Endothelial cell of umbilical vein (primary cell): ENCODE measurements at regions not wholly inside any gene's neighbourhood (a gene's known extent, or its start where the extent isn't known, plus 50 kb on each side); places are given as distances from the start of the nearest gene placed in this dataset.

Experiments
- CTCF ChIP-seq, 2 donors: IDR thresholded peaks; 1 replicate in 1 of 2; 2 replicates in 1 of 2; pipeline ENCODE4 v1.5.1; 2011; ENCODE audit warnings: low read length in 2 of 2, mild to moderate bottlenecking in 2 of 2, moderate library complexity in 2 of 2, control low read depth in 1 of 2, inconsistent platforms in 1 of 2, low read depth in 1 of 2; ENCODE audit not compliant: insufficient read depth in 1 of 2; ENCODE audit errors: extremely low read depth in 1 of 2
- EZH2 ChIP-seq: IDR thresholded peaks from 2 replicates; pipeline ENCODE4 v1.6.1; 2012; ENCODE audit warnings: borderline replicate concordance, low read depth, mild to moderate bottlenecking, moderate library complexity, low read length, inconsistent platforms; ENCODE audit not compliant: severe bottlenecking

- TF ChIP-seq CTCF (IDR thresholded peaks at IDR 0.05; ENCODE audit: extremely low read depth in 1 of 2, insufficient read depth in 1 of 2, low read depth in 1 of 2, low read length in 2 of 2) (no peak), EZH2 (no peak)
Measured at GRCh38 chr1:229181419-229181818, 89.5 kb upstream of the RAB4A start.
